WTC11 (cell line): ENCODE measurements at regions not wholly inside any gene's neighbourhood (a gene's known extent, or its start where the extent isn't known, plus 50 kb on each side); places are given as distances from the start of the nearest gene placed in this dataset.

Source experiments
- ATAC-seq: fragments of 200-7000 bp; cut with Tn5 transposase; 2 replicates; pipeline ENCODE4 v1.10.0; 2021; ENCODE audit warnings: mild to moderate bottlenecking, moderate library complexity
- CTCF ChIA-PET: fragments of 300-600 bp; sonication (Branson Sonifier 250); formaldehyde crosslinking; loops from one replicate; lab custom pipeline; 2021; ENCODE audit warnings: antibody characterized with exemption; lab: Charles Lee
- POLR2A ChIA-PET: fragments of 350-600 bp; sonication (Branson Sonifier 250); formaldehyde crosslinking; loops from one replicate; lab custom pipeline; 2021; ENCODE audit warnings: antibody characterized with exemption; lab: Charles Lee
- DNase-seq: peaks from one replicate; pipeline ENCODE4 v3.0.0; 2021; ENCODE audit warnings: low spot score
- H3K27ac Mint-ChIP-seq: 2 replicates; pipeline ENCODE4 v1.8.0; 2021; ENCODE audit warnings: mixed read lengths
- H3K27me3 Mint-ChIP-seq: 2 replicates; pipeline ENCODE4 v1.8.0; 2021; ENCODE audit warnings: low read depth, mild to moderate bottlenecking, moderate library complexity, mixed read lengths
- H3K36me3 Mint-ChIP-seq: 2 replicates; pipeline ENCODE4 v1.8.0; 2021; ENCODE audit warnings: mixed read lengths
- H3K4me1 Mint-ChIP-seq: 2 replicates; pipeline ENCODE4 v1.8.0; 2022; ENCODE audit warnings: mixed read lengths
- H3K4me3 Mint-ChIP-seq: 2 replicates; pipeline ENCODE4 v1.8.0; 2021; ENCODE audit warnings: mild to moderate bottlenecking, moderate library complexity, mixed read lengths
- H3K9me3 Mint-ChIP-seq: 2 replicates; pipeline ENCODE4 v1.8.0; 2021; ENCODE audit warnings: mixed read lengths
- ATF1 ChIP-seq: sonication (generic); formaldehyde crosslinking; IDR thresholded peaks from 2 replicates; pipeline ENCODE4 v1.8.1; 2023; ENCODE audit warnings: mild to moderate bottlenecking, moderate library complexity, missing genetic modification reagents
- CREB1 ChIP-seq: sonication (generic); formaldehyde crosslinking; IDR thresholded peaks from 2 replicates; pipeline ENCODE4 v1.8.0; 2023; ENCODE audit warnings: mild to moderate bottlenecking, missing genetic modification reagents
- ETV6 ChIP-seq: sonication (generic); formaldehyde crosslinking; IDR thresholded peaks from 2 replicates; pipeline ENCODE4 v1.8.1; 2022; ENCODE audit warnings: mild to moderate bottlenecking, missing genetic modification reagents
- GRHL2 ChIP-seq: fragments of 250-450 bp; sonication (Bioruptor Pico); IDR thresholded peaks from 2 replicates; pipeline ENCODE4 v1.8.0; 2022; ENCODE audit warnings: mild to moderate bottlenecking, moderate library complexity; ENCODE audit not compliant: insufficient replicate concordance, severe bottlenecking
- JUN ChIP-seq: sonication (generic); formaldehyde crosslinking; IDR thresholded peaks from 2 replicates; pipeline ENCODE4 v1.8.0; 2023; ENCODE audit warnings: mild to moderate bottlenecking, missing genetic modification reagents
- MXD4 ChIP-seq: fragments of 250-450 bp; sonication (Bioruptor Pico); IDR thresholded peaks from 2 replicates; pipeline ENCODE4 v1.8.0; 2021; ENCODE audit warnings: mild to moderate bottlenecking, moderate library complexity, borderline replicate concordance
- ZNF138 ChIP-seq: sonication (generic); formaldehyde crosslinking; conservative IDR thresholded peaks from 2 replicates; pipeline ENCODE4 v1.8.1; 2022; ENCODE audit warnings: mild to moderate bottlenecking, moderate library complexity, missing genetic modification reagents
- ZNF263 ChIP-seq: sonication (generic); formaldehyde crosslinking; IDR thresholded peaks from 2 replicates; pipeline ENCODE4 v1.8.1; 2022; ENCODE audit warnings: low read depth, mild to moderate bottlenecking, moderate library complexity, missing genetic modification reagents
- TF ChIP-seq, protein P1 (sequence below): fragments of 250-450 bp; sonication (Bioruptor Pico); IDR thresholded peaks from 2 replicates; pipeline ENCODE4 v2.1.2; 2022; ENCODE audit warnings: mild to moderate bottlenecking, moderate library complexity
- TF ChIP-seq, protein P2 (sequence below): sonication (generic); formaldehyde crosslinking; IDR thresholded peaks from 2 replicates; pipeline ENCODE4 v1.8.0; 2022; ENCODE audit warnings: missing genetic modification reagents
- TF ChIP-seq, protein P3 (sequence below): sonication (generic); formaldehyde crosslinking; IDR thresholded peaks from 2 replicates; pipeline ENCODE4 v1.8.1; 2022; ENCODE audit warnings: missing genetic modification reagents, borderline replicate concordance
- TF ChIP-seq, protein P4 (sequence below): sonication (generic); formaldehyde crosslinking; IDR thresholded peaks from 2 replicates; pipeline ENCODE4 v1.8.0; 2023; ENCODE audit warnings: missing genetic modification reagents, mild to moderate bottlenecking, borderline replicate concordance
- TF ChIP-seq, protein P5 (sequence below): sonication (generic); formaldehyde crosslinking; IDR thresholded peaks from 2 replicates; pipeline ENCODE4 v1.8.1; 2022; ENCODE audit warnings: mild to moderate bottlenecking, moderate library complexity, missing genetic modification reagents
- TF ChIP-seq, protein P6 (sequence below): fragments of 250-450 bp; sonication (Bioruptor Pico); IDR thresholded peaks from 2 replicates; pipeline ENCODE4 v1.8.0; 2021; ENCODE audit warnings: mild to moderate bottlenecking
- TF ChIP-seq, protein P7 (sequence below): fragments of 250-450 bp; sonication (Bioruptor Pico); IDR thresholded peaks from 2 replicates; pipeline ENCODE4 v1.9.0; 2021; ENCODE audit warnings: mild to moderate bottlenecking

DNA sequence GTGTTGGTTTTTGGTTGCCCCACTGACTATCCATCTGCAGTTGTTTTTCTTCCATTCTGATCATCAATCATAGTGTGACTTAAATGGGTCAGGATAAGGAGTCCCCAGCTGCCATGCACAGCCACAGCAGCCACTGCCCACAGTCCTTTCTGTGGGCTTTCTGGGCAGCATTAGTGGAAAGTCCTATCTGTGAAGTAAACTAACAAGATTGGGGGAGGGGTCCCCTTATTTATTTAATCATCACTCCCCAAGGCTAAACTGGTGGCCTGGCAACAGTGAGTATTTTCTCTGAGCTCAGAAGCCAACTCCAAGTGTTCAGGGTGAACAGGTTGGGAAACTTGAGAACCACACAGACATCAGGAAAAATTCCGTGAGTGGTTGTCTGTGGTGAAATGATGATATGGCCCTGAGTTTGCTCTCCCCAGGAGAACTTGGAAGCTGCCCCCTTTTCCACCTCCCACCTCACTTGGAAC, 145.0 kb downstream of the CCDC34 start:
- ChIA-PET POLR2A (no interaction called here), CTCF (interaction anchor here (3.5 kb wide), 1 partner anchor 78 kb away, joined by 15 read pairs; no protein-coding TSS in a partner anchor)
- TF ChIP-seq, protein P1, sequence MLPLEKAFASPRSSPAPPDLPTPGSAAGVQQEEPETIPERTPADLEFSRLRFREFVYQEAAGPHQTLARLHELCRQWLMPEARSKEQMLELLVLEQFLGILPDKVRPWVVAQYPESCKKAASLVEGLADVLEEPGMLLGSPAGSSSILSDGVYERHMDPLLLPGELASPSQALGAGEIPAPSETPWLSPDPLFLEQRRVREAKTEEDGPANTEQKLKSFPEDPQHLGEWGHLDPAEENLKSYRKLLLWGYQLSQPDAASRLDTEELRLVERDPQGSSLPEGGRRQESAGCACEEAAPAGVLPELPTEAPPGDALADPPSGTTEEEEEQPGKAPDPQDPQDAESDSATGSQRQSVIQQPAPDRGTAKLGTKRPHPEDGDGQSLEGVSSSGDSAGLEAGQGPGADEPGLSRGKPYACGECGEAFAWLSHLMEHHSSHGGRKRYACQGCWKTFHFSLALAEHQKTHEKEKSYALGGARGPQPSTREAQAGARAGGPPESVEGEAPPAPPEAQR (CRISPR knock-in tag) = no peak
- no peak overlapping the region for H3K4me3 Mint-ChIP-seq
- DNase-seq (no peak), ATAC-seq (no peak)
- no peaks in the 10 kb centered on the region for H3K9me3 Mint-ChIP-seq
- peaks cover 8% of the 10 kb centered on the region for H3K36me3 Mint-ChIP-seq
- H3K27me3 Mint-ChIP-seq = no peaks in the 10 kb centered on the region
- H3K27ac Mint-ChIP-seq = no peak overlapping the region
- peaks cover 59% of the 10 kb centered on the region for H3K4me1 Mint-ChIP-seq

DNA sequence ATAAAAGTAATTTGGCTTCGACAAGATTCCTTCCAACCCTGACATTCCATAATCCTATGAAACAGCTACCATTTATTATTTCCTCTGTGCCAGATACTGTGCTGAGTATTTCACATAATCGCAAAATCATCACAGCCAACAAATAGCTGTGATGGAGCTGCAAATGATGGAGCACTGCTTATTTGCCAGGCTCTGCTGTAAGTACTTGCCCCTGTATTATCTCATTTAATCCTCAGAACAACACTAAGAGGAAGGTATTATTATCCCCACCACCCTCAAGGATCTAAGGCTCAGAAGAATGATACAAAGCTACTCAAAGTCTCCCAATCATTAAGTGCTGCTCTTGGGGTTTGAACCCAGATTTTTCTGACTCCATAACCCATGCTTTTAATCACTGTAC, 145.5 kb downstream of the CCDC34 start:
- ATAC-seq (no peak), DNase-seq (no peak)
- H3K4me3 Mint-ChIP-seq = no peak overlapping the region
- H3K4me1 Mint-ChIP-seq = peaks cover 59% of the 10 kb centered on the region
- H3K27ac Mint-ChIP-seq = no peak overlapping the region
- ChIA-PET POLR2A (no interaction called here), CTCF (interaction anchor here (3.5 kb wide), 1 partner anchor 79 kb away, joined by 15 read pairs; no protein-coding TSS in a partner anchor)
- peaks cover 8% of the 10 kb centered on the region for H3K36me3 Mint-ChIP-seq
- H3K27me3 Mint-ChIP-seq = no peaks in the 10 kb centered on the region
- H3K9me3 Mint-ChIP-seq = no peaks in the 10 kb centered on the region
- TF ChIP-seq MXD4 (no peak), ATF1 (CRISPR knock-in tag) (no peak), ZNF263 (CRISPR knock-in tag) (no peak), ZNF138 (CRISPR knock-in tag) (no peak), ETV6 (CRISPR knock-in tag) (no peak), CREB1 (CRISPR knock-in tag) (no peak), GRHL2 (CRISPR knock-in tag) (no peak), JUN (CRISPR knock-in tag) (no peak)
- TF ChIP-seq, protein P2, sequence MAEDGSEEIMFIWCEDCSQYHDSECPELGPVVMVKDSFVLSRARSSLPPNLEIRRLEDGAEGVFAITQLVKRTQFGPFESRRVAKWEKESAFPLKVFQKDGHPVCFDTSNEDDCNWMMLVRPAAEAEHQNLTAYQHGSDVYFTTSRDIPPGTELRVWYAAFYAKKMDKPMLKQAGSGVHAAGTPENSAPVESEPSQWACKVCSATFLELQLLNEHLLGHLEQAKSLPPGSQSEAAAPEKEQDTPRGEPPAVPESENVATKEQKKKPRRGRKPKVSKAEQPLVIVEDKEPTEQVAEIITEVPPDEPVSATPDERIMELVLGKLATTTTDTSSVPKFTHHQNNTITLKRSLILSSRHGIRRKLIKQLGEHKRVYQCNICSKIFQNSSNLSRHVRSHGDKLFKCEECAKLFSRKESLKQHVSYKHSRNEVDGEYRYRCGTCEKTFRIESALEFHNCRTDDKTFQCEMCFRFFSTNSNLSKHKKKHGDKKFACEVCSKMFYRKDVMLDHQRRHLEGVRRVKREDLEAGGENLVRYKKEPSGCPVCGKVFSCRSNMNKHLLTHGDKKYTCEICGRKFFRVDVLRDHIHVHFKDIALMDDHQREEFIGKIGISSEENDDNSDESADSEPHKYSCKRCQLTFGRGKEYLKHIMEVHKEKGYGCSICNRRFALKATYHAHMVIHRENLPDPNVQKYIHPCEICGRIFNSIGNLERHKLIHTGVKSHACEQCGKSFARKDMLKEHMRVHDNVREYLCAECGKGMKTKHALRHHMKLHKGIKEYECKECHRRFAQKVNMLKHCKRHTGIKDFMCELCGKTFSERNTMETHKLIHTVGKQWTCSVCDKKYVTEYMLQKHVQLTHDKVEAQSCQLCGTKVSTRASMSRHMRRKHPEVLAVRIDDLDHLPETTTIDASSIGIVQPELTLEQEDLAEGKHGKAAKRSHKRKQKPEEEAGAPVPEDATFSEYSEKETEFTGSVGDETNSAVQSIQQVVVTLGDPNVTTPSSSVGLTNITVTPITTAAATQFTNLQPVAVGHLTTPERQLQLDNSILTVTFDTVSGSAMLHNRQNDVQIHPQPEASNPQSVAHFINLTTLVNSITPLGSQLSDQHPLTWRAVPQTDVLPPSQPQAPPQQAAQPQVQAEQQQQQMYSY (CRISPR knock-in tag) = no peak
- TF ChIP-seq, protein P3, sequence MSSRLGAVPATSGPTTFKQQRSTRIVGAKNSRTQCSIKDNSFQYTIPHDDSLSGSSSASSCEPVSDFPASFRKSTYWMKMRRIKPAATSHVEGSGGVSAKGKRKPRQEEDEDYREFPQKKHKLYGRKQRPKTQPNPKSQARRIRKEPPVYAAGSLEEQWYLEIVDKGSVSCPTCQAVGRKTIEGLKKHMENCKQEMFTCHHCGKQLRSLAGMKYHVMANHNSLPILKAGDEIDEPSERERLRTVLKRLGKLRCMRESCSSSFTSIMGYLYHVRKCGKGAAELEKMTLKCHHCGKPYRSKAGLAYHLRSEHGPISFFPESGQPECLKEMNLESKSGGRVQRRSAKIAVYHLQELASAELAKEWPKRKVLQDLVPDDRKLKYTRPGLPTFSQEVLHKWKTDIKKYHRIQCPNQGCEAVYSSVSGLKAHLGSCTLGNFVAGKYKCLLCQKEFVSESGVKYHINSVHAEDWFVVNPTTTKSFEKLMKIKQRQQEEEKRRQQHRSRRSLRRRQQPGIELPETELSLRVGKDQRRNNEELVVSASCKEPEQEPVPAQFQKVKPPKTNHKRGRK (CRISPR knock-in tag) = no peak
- TF ChIP-seq, protein P4, sequence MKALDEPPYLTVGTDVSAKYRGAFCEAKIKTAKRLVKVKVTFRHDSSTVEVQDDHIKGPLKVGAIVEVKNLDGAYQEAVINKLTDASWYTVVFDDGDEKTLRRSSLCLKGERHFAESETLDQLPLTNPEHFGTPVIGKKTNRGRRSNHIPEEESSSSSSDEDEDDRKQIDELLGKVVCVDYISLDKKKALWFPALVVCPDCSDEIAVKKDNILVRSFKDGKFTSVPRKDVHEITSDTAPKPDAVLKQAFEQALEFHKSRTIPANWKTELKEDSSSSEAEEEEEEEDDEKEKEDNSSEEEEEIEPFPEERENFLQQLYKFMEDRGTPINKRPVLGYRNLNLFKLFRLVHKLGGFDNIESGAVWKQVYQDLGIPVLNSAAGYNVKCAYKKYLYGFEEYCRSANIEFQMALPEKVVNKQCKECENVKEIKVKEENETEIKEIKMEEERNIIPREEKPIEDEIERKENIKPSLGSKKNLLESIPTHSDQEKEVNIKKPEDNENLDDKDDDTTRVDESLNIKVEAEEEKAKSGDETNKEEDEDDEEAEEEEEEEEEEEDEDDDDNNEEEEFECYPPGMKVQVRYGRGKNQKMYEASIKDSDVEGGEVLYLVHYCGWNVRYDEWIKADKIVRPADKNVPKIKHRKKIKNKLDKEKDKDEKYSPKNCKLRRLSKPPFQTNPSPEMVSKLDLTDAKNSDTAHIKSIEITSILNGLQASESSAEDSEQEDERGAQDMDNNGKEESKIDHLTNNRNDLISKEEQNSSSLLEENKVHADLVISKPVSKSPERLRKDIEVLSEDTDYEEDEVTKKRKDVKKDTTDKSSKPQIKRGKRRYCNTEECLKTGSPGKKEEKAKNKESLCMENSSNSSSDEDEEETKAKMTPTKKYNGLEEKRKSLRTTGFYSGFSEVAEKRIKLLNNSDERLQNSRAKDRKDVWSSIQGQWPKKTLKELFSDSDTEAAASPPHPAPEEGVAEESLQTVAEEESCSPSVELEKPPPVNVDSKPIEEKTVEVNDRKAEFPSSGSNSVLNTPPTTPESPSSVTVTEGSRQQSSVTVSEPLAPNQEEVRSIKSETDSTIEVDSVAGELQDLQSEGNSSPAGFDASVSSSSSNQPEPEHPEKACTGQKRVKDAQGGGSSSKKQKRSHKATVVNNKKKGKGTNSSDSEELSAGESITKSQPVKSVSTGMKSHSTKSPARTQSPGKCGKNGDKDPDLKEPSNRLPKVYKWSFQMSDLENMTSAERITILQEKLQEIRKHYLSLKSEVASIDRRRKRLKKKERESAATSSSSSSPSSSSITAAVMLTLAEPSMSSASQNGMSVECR (CRISPR knock-in tag) = no peak
- TF ChIP-seq, protein P5, sequence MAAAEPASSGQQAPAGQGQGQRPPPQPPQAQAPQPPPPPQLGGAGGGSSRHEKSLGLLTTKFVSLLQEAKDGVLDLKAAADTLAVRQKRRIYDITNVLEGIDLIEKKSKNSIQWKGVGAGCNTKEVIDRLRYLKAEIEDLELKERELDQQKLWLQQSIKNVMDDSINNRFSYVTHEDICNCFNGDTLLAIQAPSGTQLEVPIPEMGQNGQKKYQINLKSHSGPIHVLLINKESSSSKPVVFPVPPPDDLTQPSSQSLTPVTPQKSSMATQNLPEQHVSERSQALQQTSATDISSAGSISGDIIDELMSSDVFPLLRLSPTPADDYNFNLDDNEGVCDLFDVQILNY (CRISPR knock-in tag) = no peak
- TF ChIP-seq, protein P6, sequence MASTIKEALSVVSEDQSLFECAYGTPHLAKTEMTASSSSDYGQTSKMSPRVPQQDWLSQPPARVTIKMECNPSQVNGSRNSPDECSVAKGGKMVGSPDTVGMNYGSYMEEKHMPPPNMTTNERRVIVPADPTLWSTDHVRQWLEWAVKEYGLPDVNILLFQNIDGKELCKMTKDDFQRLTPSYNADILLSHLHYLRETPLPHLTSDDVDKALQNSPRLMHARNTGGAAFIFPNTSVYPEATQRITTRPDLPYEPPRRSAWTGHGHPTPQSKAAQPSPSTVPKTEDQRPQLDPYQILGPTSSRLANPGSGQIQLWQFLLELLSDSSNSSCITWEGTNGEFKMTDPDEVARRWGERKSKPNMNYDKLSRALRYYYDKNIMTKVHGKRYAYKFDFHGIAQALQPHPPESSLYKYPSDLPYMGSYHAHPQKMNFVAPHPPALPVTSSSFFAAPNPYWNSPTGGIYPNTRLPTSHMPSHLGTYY = no peak
- TF ChIP-seq, protein P7, sequence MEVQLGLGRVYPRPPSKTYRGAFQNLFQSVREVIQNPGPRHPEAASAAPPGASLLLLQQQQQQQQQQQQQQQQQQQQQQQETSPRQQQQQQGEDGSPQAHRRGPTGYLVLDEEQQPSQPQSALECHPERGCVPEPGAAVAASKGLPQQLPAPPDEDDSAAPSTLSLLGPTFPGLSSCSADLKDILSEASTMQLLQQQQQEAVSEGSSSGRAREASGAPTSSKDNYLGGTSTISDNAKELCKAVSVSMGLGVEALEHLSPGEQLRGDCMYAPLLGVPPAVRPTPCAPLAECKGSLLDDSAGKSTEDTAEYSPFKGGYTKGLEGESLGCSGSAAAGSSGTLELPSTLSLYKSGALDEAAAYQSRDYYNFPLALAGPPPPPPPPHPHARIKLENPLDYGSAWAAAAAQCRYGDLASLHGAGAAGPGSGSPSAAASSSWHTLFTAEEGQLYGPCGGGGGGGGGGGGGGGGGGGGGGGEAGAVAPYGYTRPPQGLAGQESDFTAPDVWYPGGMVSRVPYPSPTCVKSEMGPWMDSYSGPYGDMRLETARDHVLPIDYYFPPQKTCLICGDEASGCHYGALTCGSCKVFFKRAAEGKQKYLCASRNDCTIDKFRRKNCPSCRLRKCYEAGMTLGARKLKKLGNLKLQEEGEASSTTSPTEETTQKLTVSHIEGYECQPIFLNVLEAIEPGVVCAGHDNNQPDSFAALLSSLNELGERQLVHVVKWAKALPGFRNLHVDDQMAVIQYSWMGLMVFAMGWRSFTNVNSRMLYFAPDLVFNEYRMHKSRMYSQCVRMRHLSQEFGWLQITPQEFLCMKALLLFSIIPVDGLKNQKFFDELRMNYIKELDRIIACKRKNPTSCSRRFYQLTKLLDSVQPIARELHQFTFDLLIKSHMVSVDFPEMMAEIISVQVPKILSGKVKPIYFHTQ = no peak
